Fibroblast of skin of back (primary cell): ENCODE measurements at regions not wholly inside any gene's neighbourhood (a gene's known extent, or its start where the extent isn't known, plus 50 kb on each side); places are given as distances from the start of the nearest gene placed in this dataset.
"Not testable (repeated sequence)": the region's sequence is repeated elsewhere in the genome, so short reads cannot be mapped to it uniquely, and the experiment has no call there.

Experiments used
- DNase-seq: peaks from one replicate; pipeline ENCODE4 v3.0.0-alpha.2; 2013

GRCh38 chrX:88828011-88828410, 81.0 kb downstream of the CPXCR1 start:
- DNase-seq: no peak

GRCh38 chrX:88830111-88830510, 83.1 kb downstream of the CPXCR1 start:
- no peak for DNase-seq

GRCh38 chrX:88837721-88838120, 90.7 kb downstream of the CPXCR1 start:
- DNase-seq: not testable (repeated sequence)

- no peak for DNase-seq
These were observed 91.4 kb downstream of the CPXCR1 start for GRCh38 chrX:88838392-88838791.

- not testable (repeated sequence) for DNase-seq
These were observed 96.8 kb downstream of the CPXCR1 start for GRCh38 chrX:88843841-88844240.

- no peak for DNase-seq
These were observed 106.9 kb downstream of the CPXCR1 start for GRCh38 chrX:88853925-88854324.

GRCh38 chrX:88863726-88864125, 116.7 kb downstream of the CPXCR1 start:
- no peak for DNase-seq

- no peak for DNase-seq
These were observed 118.6 kb downstream of the CPXCR1 start for GRCh38 chrX:88865634-88866033.

GRCh38 chrX:88881536-88881935, 134.5 kb downstream of the CPXCR1 start:
- no peak for DNase-seq

- DNase-seq: peak; percentile 27
These were observed 136.2 kb downstream of the CPXCR1 start for GRCh38 chrX:88883200-88883599.

- DNase-seq: no peak
These were observed 139.9 kb downstream of the CPXCR1 start for GRCh38 chrX:88886908-88887307.

- no peak for DNase-seq
These were observed 157.1 kb downstream of the CPXCR1 start for GRCh38 chrX:88903989-88904718.

GRCh38 chrX:88908056-88908455, 161.0 kb downstream of the CPXCR1 start:
- DNase-seq: no peak

- DNase-seq: no peak
These were observed 190.6 kb downstream of the CPXCR1 start for GRCh38 chrX:88937616-88938015.

- no peak for DNase-seq
These were observed 193.9 kb downstream of the CPXCR1 start for GRCh38 chrX:88940904-88941303.

GRCh38 chrX:88944661-88945060, 197.6 kb downstream of the CPXCR1 start:
- DNase-seq: no peak

GRCh38 chrX:88956059-88956458, 209.0 kb downstream of the CPXCR1 start:
- DNase-seq: not testable (repeated sequence)

- no peak for DNase-seq
These were observed 230.8 kb downstream of the CPXCR1 start for GRCh38 chrX:88977835-88978234.

- no peak for DNase-seq
These were observed 235.2 kb downstream of the CPXCR1 start for GRCh38 chrX:88982183-88982582.

GRCh38 chrX:88982933-88983332, 235.9 kb downstream of the CPXCR1 start:
- no peak for DNase-seq

- DNase-seq: no peak
These were observed 241.8 kb downstream of the CPXCR1 start for GRCh38 chrX:88988796-88989195.

- DNase-seq: no peak
These were observed 244.0 kb downstream of the CPXCR1 start for GRCh38 chrX:88990882-88991582.

GRCh38 chrX:88991583-88992132, 244.6 kb downstream of the CPXCR1 start:
- DNase-seq: no peak

- DNase-seq: no peak
These were observed 274.9 kb downstream of the CPXCR1 start for GRCh38 chrX:89021964-89022363.
